K562 (cell line): ENCODE measurements at regions not wholly inside any gene's neighbourhood (a gene's known extent, or its start where the extent isn't known, plus 50 kb on each side); places are given as distances from the start of the nearest gene placed in this dataset.

Source experiments
- ATAC-seq: fragments of 200-7000 bp; cut with Tn5 transposase; 3 replicates; pipeline ENCODE4 v1.9.1; 2020; ENCODE audit warnings: moderate library complexity
- BruUV-seq: library from RNA; stranded (reverse); fragments of 400-500 nt; replicated peaks from 2 replicates; lab custom pipeline; 2021; lab: Mats Ljungman, UMichigan
- CTCF ChIA-PET: fragments of 300-600 bp; formaldehyde crosslinking; extraction: SDS; loops from one replicate; lab custom pipeline; 2021; ENCODE audit warnings: low intra/inter-chr PET ratio; lab: Yijun Ruan, JAX
- POLR2A ChIA-PET: fragments of 300-600, 350-650 bp; sonication (Branson Sonifier 250); formaldehyde crosslinking; extraction: SDS; loops from one replicate; lab custom pipeline; 2021; ENCODE audit warnings: antibody characterized with exemption, inconsistent platforms; lab: Yijun Ruan, JAX
- DNase-seq, 4 experiments: peaks; one replicate each; pipeline versions ENCODE4 v3.0.0 to v3.0.0-alpha.2; 2011 to 2018; ENCODE audit warnings: low spot score in 3 of 4, mixed read lengths in 3 of 4; ENCODE audit errors: extremely low read depth in 1 of 4
- FAIRE-seq: peaks from 2 replicates; lab custom pipeline; 2011; peaks lifted over from hg19 to GRCh38; lab: Jason Lieb, UNC
- H2AFZ ChIP-seq: 2 replicates; pipeline ENCODE4 v1.6.0; 2011; ENCODE audit warnings: low read depth, low read length, control low read depth, inconsistent platforms
- H3K27ac ChIP-seq: fragments of 200-600 bp; 3 replicates; pipeline ENCODE4 v1.8.0; 2011; ENCODE audit warnings: low read depth, mild to moderate bottlenecking, control low read depth, inconsistent platforms, low read length, moderate library complexity, mixed read lengths; ENCODE audit errors: extremely low read depth
- H3K27me3 ChIP-seq, 2 experiments: fragments of 300-600 bp in 1 of 2; 2 replicates in 1 of 2; 3 replicates in 1 of 2; pipeline versions ENCODE4 v1.6.0 to v1.8.0; 2011; ENCODE audit warnings: inconsistent platforms in 2 of 2, low read length in 2 of 2, mild to moderate bottlenecking in 1 of 2, mixed read lengths in 1 of 2, moderate library complexity in 1 of 2; ENCODE audit not compliant: control insufficient read depth in 2 of 2, insufficient read depth in 2 of 2
- H3K36me3 ChIP-seq: fragments of 300-600 bp; 3 replicates; pipeline ENCODE4 v1.8.0; 2011; ENCODE audit warnings: mild to moderate bottlenecking, low read length, inconsistent platforms; ENCODE audit not compliant: control insufficient read depth, insufficient read depth
- H3K4me1 ChIP-seq, 2 experiments: fragments of 200-600 bp in 1 of 2; replicated peaks in 1 of 2; 2 replicates in 1 of 2; 3 replicates in 1 of 2; pipeline versions ENCODE4 v1.5.1 to v1.8.0; 2011; ENCODE audit warnings: inconsistent platforms in 2 of 2, low read length in 2 of 2, mild to moderate bottlenecking in 1 of 2, mixed read lengths in 1 of 2, moderate library complexity in 1 of 2; ENCODE audit not compliant: control insufficient read depth in 2 of 2, insufficient read depth in 2 of 2
- H3K4me2 ChIP-seq: 2 replicates; pipeline ENCODE4 v1.6.1; 2011; ENCODE audit warnings: low read length, control low read depth, inconsistent platforms, mixed read lengths; ENCODE audit not compliant: insufficient read depth
- H3K4me3 ChIP-seq: fragments of 200-600 bp; sonication (generic), shearing (Covaris generic); 2 replicates; pipeline ENCODE4 v1.5.1; 2016; ENCODE audit warnings: control low read depth, inconsistent platforms
- H3K79me2 ChIP-seq: fragments of 200-600 bp; 3 replicates; pipeline ENCODE4 v1.8.0; 2011; ENCODE audit warnings: low read length, inconsistent platforms; ENCODE audit not compliant: control insufficient read depth, insufficient read depth
- H3K9ac ChIP-seq, 2 experiments: 2 replicates each; pipeline versions ENCODE4 v1.6.0 to v1.6.1; 2011; ENCODE audit warnings: low read depth in 2 of 2, low read length in 2 of 2, control low read depth in 1 of 2, inconsistent platforms in 1 of 2, mild to moderate bottlenecking in 1 of 2, mixed read lengths in 1 of 2; ENCODE audit not compliant: insufficient read depth in 1 of 2
- H3K9me1 ChIP-seq: one replicate; pipeline ENCODE4 v1.6.0; 2011; ENCODE audit warnings: inconsistent platforms, mild to moderate bottlenecking, low read length, moderate library complexity; ENCODE audit not compliant: control insufficient read depth, insufficient read depth
- H3K9me3 ChIP-seq: replicated peaks from 2 replicates; pipeline ENCODE4 v1.5.1; 2011; ENCODE audit warnings: low read depth, low read length, inconsistent platforms; ENCODE audit not compliant: control insufficient read depth, insufficient read depth
- H4K20me1 ChIP-seq: replicated peaks from 2 replicates; pipeline ENCODE4 v1.6.1; 2011; ENCODE audit warnings: low read length, inconsistent platforms, mixed read lengths; ENCODE audit not compliant: control insufficient read depth, insufficient read depth
- AFF1 ChIP-seq, 2 experiments: fragments of 450-650 bp; IDR thresholded peaks; 2 replicates each; pipeline ENCODE4 v1.6.1; 2018; ENCODE audit warnings: mild to moderate bottlenecking in 2 of 2, low read depth in 1 of 2; ENCODE audit not compliant: partially characterized antibody in 2 of 2
- CBX5 ChIP-seq: IDR thresholded peaks from 2 replicates; pipeline ENCODE4 v1.6.1; 2014; ENCODE audit warnings: low read depth, borderline replicate concordance
- KHSRP ChIP-seq: fragments of 450-650 bp; IDR thresholded peaks from 2 replicates; pipeline ENCODE4 v1.6.1; 2017
- MCM5 ChIP-seq: fragments of 450-650 bp; IDR thresholded peaks from 2 replicates; pipeline ENCODE4 v1.6.1; 2016; ENCODE audit warnings: low read depth
- MYBL2 ChIP-seq, 2 experiments: fragments of 450-650 bp in 1 of 2; sonication (generic) in 1 of 2; formaldehyde crosslinking in 1 of 2; IDR thresholded peaks; 2 replicates each; pipeline versions ENCODE4 v1.6.1 to v1.8.1; 2017 to 2022; ENCODE audit warnings: borderline replicate concordance in 1 of 2, inconsistent platforms in 1 of 2, low read depth in 1 of 2, mild to moderate bottlenecking in 1 of 2, missing genetic modification reagents in 1 of 2, moderate library complexity in 1 of 2
- PHTF2 ChIP-seq: fragments of 250-450 bp; sonication (Bioruptor Pico); IDR thresholded peaks from 2 replicates; pipeline ENCODE4 v1.5.0; 2021; ENCODE audit warnings: mild to moderate bottlenecking
- ZNF133 ChIP-seq: fragments of 250-450 bp; sonication (Bioruptor Pico); IDR thresholded peaks from 2 replicates; pipeline ENCODE4 v1.4.0; 2020; ENCODE audit warnings: mild to moderate bottlenecking
- ZNF311 ChIP-seq: fragments of 250-450 bp; sonication (Bioruptor Pico); IDR thresholded peaks from 2 replicates; pipeline ENCODE4 v1.4.0; 2020; ENCODE audit warnings: mild to moderate bottlenecking, moderate library complexity
- ZNF408 ChIP-seq: fragments of 250-450 bp; sonication (Bioruptor Pico); IDR thresholded peaks from 2 replicates; pipeline ENCODE4 v1.4.0; 2020; ENCODE audit warnings: low read depth, mild to moderate bottlenecking, moderate library complexity
- ZNF644 ChIP-seq: fragments of 200-800 bp; sonication (Bioruptor generic); IDR thresholded peaks from 2 replicates; pipeline ENCODE4 v1.6.1; 2016; ENCODE audit warnings: low read depth, missing genetic modification characterization, missing compliant biosample characterization
- ZNF766 ChIP-seq: fragments of 200-800 bp; sonication (Bioruptor generic); conservative IDR thresholded peaks from 2 replicates; pipeline ENCODE4 v1.6.1; 2016; ENCODE audit warnings: missing genetic modification characterization, missing compliant biosample characterization
- WGBS: fragments of 100-300 bp; shearing (Covaris generic); methylation state at CpG from one replicate; pipeline ENCODE4 v1.1.6; 2016; ENCODE audit warnings: low coverage, mixed read lengths; ENCODE audit not compliant: insufficient coverage; ENCODE audit errors: missing lambda C conversion rate; 5-methylcytosine and 5-hydroxymethylcytosine counted together
- in situ Hi-C: fragments of 300-500 bp; cut with MboI; formaldehyde crosslinking; loops from 4 replicates; pipeline ENCODE4 v1.15.0; 2018; ENCODE audit warnings: inconsistent platforms, mixed read lengths
- intact Hi-C: fragments of 100-400 bp; cut with micrococcal nuclease; formaldehyde crosslinking; loops from 2 replicates; pipeline ENCODE4 v1.14.2; 2022
- TF ChIP-seq, protein P1 (sequence below): sonication (generic); formaldehyde crosslinking; IDR thresholded peaks from 2 replicates; pipeline ENCODE4 v1.8.1; 2023; ENCODE audit warnings: mild to moderate bottlenecking, missing genetic modification reagents

GRCh38 chr10:109205929-109206585 is 717.3 kb downstream of the XPNPEP1 start (continued):
- TF ChIP-seq, protein P1, sequence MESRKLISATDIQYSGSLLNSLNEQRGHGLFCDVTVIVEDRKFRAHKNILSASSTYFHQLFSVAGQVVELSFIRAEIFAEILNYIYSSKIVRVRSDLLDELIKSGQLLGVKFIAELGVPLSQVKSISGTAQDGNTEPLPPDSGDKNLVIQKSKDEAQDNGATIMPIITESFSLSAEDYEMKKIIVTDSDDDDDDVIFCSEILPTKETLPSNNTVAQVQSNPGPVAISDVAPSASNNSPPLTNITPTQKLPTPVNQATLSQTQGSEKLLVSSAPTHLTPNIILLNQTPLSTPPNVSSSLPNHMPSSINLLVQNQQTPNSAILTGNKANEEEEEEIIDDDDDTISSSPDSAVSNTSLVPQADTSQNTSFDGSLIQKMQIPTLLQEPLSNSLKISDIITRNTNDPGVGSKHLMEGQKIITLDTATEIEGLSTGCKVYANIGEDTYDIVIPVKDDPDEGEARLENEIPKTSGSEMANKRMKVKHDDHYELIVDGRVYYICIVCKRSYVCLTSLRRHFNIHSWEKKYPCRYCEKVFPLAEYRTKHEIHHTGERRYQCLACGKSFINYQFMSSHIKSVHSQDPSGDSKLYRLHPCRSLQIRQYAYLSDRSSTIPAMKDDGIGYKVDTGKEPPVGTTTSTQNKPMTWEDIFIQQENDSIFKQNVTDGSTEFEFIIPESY (CRISPR knock-in tag): no peak
- no peak for TF ChIP-seq ZNF766
- no peak for TF ChIP-seq ZNF644 (tag)
- no peak for TF ChIP-seq CBX5
- TF ChIP-seq MCM5: no peak
- no peak for TF ChIP-seq ZNF311 (CRISPR knock-in tag)

GRCh38 chr10:109203646-109204353 is 719.5 kb downstream of the XPNPEP1 start:
- ATAC-seq (no peak), FAIRE-seq (no peak), DNase-seq (no peak)
- BruUV-seq: no TSS peak
- Histone ChIP-seq H3K4me1 (no peaks in the 10 kb centered on the region), H4K20me1 (no peaks in the 10 kb centered on the region), H3K4me3 (no peak overlapping the region), H3K79me2 (no peaks in the 10 kb centered on the region), H3K9ac (no peak overlapping the region), H3K4me2 (no peak overlapping the region), H2AFZ (no peak overlapping the region), H3K9me3 (no peaks in the 10 kb centered on the region), H3K27me3 (no peaks in the 10 kb centered on the region), H3K36me3 (no peaks in the 10 kb centered on the region), H3K9me1 (no peaks in the 10 kb centered on the region), H3K27ac (no peak overlapping the region)
- WGBS: 0% methylated on average over 3 of the region's 3 CpGs
- TF ChIP-seq ZNF408 (no peak), ZNF133 (CRISPR knock-in tag) (no peak), MYBL2 (IDR thresholded peaks at IDR 0.05; ENCODE audit: low read depth) (no peak), MYBL2 (CRISPR knock-in tag; IDR thresholded peaks at IDR 0.05; ENCODE audit: borderline replicate concordance) (no peak), AFF1 (IDR thresholded peaks at IDR 0.05; ENCODE audit: low read depth in 1 of 2, partially characterized antibody in 2 of 2) (no peak), KHSRP (no peak), PHTF2 (CRISPR knock-in tag) (no peak)
- POLR2A ChIA-PET: no interaction called here
- intact Hi-C loops: no loop called here
- in situ Hi-C loops: no loop called here
- CTCF ChIA-PET: no interaction called here
